Stimulated activated CD8-positive, alpha-beta memory T cell treated with anti-CD3 and anti-CD28 coated beads, Interleukin-2, amount 100 ng/mL, for 1 hour (primary cell): ENCODE measurements at regions not wholly inside any gene's neighbourhood (a gene's known extent, or its start where the extent isn't known, plus 50 kb on each side); places are given as distances from the start of the nearest gene placed in this dataset.

Experiments used
- DNase-seq, 2 donors: peaks; one replicate each; pipeline ENCODE4 v3.0.0-alpha.2; 2020; ENCODE audit warnings: low read depth in 2 of 2

GRCh38 chr10:28811639-28812349 lies 134.5 kb downstream of the BAMBI start:
- no peak for DNase-seq

- DNase-seq = no peak
Measured at GRCh38 chr10:28812384-28813372, 135.4 kb downstream of the BAMBI start.

GRCh38 chr10:28815681-28816080 lies 138.4 kb downstream of the BAMBI start:
- no peak for DNase-seq

GRCh38 chr10:28822719-28823464 lies 145.6 kb downstream of the BAMBI start:
- DNase-seq = no peak

- no peak for DNase-seq
Measured at GRCh38 chr10:28823501-28824075, 146.3 kb downstream of the BAMBI start.

GRCh38 chr10:28833313-28833712 lies 156.0 kb downstream of the BAMBI start:
- no peak for DNase-seq

GRCh38 chr10:28836435-28836743 lies 159.1 kb downstream of the BAMBI start:
- DNase-seq = no peak

GRCh38 chr10:28837613-28838390 lies 160.5 kb downstream of the BAMBI start:
- DNase-seq = no peak

- no peak for DNase-seq
Measured at GRCh38 chr10:28838908-28839307, 161.6 kb downstream of the BAMBI start.

GRCh38 chr10:28839600-28840007 lies 162.3 kb downstream of the BAMBI start:
- DNase-seq = no peak

- DNase-seq = no peak
Measured at GRCh38 chr10:28840202-28840601, 162.9 kb downstream of the BAMBI start.

GRCh38 chr10:28840971-28841370 lies 163.7 kb downstream of the BAMBI start:
- DNase-seq = no peak

GRCh38 chr10:28841625-28842024 lies 164.3 kb downstream of the BAMBI start:
- no peak for DNase-seq

- DNase-seq = no peak
Measured at GRCh38 chr10:28842321-28842720, 165.0 kb downstream of the BAMBI start.

- no peak for DNase-seq
Measured at GRCh38 chr10:28845009-28845682, 167.8 kb downstream of the BAMBI start.

GRCh38 chr10:28849309-28849708 lies 172.0 kb downstream of the BAMBI start:
- DNase-seq = no peak

- no peak for DNase-seq
Measured at GRCh38 chr10:28849821-28850220, 172.5 kb downstream of the BAMBI start.

- DNase-seq = no peak
Measured at GRCh38 chr10:28850784-28851183, 173.5 kb downstream of the BAMBI start.

GRCh38 chr10:28853195-28853594 lies 175.9 kb downstream of the BAMBI start:
- DNase-seq = no peak

- DNase-seq = no peak
Measured at GRCh38 chr10:28857164-28857563, 179.8 kb downstream of the BAMBI start.

- no peak for DNase-seq
Measured at GRCh38 chr10:28858646-28859045, 181.3 kb downstream of the BAMBI start.
